Keratinocyte (primary cell): ENCODE measurements at regions not wholly inside any gene's neighbourhood (a gene's known extent, or its start where the extent isn't known, plus 50 kb on each side); places are given as distances from the start of the nearest gene placed in this dataset.

Experiments
- DNase-seq: peaks from one replicate; pipeline ENCODE4 v3.0.0-alpha.2; 2011; ENCODE audit warnings: low read depth, missing footprints, low spot score
- FAIRE-seq: peaks from 2 replicates; lab custom pipeline; 2011; peaks lifted over from hg19 to GRCh38; lab: Jason Lieb, UNC
- H2AFZ ChIP-seq: 2 replicates; pipeline ENCODE4 v1.6.0; 2012; ENCODE audit warnings: low read length, control low read depth, inconsistent platforms; ENCODE audit not compliant: control insufficient read depth
- H3K27ac ChIP-seq: 2 replicates; pipeline ENCODE4 v1.5.1; 2011; ENCODE audit warnings: low read length; ENCODE audit not compliant: control insufficient read depth, insufficient read depth
- H3K27me3 ChIP-seq: 3 replicates; pipeline ENCODE4 v1.6.0; 2011; ENCODE audit warnings: low read length; ENCODE audit not compliant: control insufficient read depth, insufficient read depth; ENCODE audit errors: extremely low read depth
- H3K36me3 ChIP-seq, 2 experiments: 2 replicates in 1 of 2; 3 replicates in 1 of 2; pipeline ENCODE4 v1.5.1; 2011; ENCODE audit warnings: low read length in 2 of 2, mild to moderate bottlenecking in 1 of 2; ENCODE audit not compliant: control insufficient read depth in 2 of 2, insufficient read depth in 2 of 2; ENCODE audit errors: extremely low read depth in 1 of 2
- H3K4me1 ChIP-seq: 3 replicates; pipeline ENCODE4 v1.5.1; 2011; ENCODE audit warnings: low read length; ENCODE audit not compliant: control insufficient read depth, insufficient read depth; ENCODE audit errors: extremely low read depth
- H3K4me2 ChIP-seq: 3 replicates; pipeline ENCODE4 v1.6.0; 2011; ENCODE audit warnings: low read depth, low read length; ENCODE audit not compliant: control insufficient read depth, insufficient read depth; ENCODE audit errors: extremely low read depth
- H3K4me3 ChIP-seq, 3 experiments: fragments of 200-600 bp in 1 of 3; sonication (generic) in 1 of 3; 2 replicates in 2 of 3; 3 replicates in 1 of 3; pipeline ENCODE4 v1.5.1; 2011 to 2016; ENCODE audit warnings: low read length in 3 of 3, mild to moderate bottlenecking in 3 of 3, control low read depth in 2 of 3, inconsistent platforms in 1 of 3, low read depth in 1 of 3, mixed read lengths in 1 of 3, mixed run types in 1 of 3, moderate library complexity in 1 of 3; ENCODE audit not compliant: control insufficient read depth in 2 of 3, insufficient read depth in 2 of 3; ENCODE audit errors: extremely low read depth in 1 of 3
- H3K79me2 ChIP-seq: 2 replicates; pipeline ENCODE4 v1.6.0; 2012; ENCODE audit warnings: low read length; ENCODE audit not compliant: control insufficient read depth, insufficient read depth
- H3K9ac ChIP-seq: 3 replicates; pipeline ENCODE4 v1.6.0; 2011; ENCODE audit warnings: low read length; ENCODE audit not compliant: control insufficient read depth, insufficient read depth; ENCODE audit errors: extremely low read depth
- H3K9me1 ChIP-seq: 3 replicates; pipeline ENCODE4 v1.6.0; 2011; ENCODE audit warnings: low read length; ENCODE audit not compliant: control insufficient read depth, insufficient read depth; ENCODE audit errors: extremely low read depth
- H3K9me3 ChIP-seq: 2 replicates; pipeline ENCODE4 v1.5.1; 2012; ENCODE audit warnings: low read depth, low read length; ENCODE audit not compliant: control insufficient read depth
- H4K20me1 ChIP-seq: 3 replicates; pipeline ENCODE4 v1.6.0; 2011; ENCODE audit warnings: low read length; ENCODE audit not compliant: control insufficient read depth, insufficient read depth; ENCODE audit errors: extremely low read depth
- EZH2 ChIP-seq: IDR thresholded peaks from one replicate; pipeline ENCODE4 v1.6.1; 2012; ENCODE audit warnings: inconsistent platforms, mild to moderate bottlenecking, low read length, moderate library complexity
- dilution Hi-C: fragments of 300-500 bp; cut with MboI; formaldehyde crosslinking; loops from one replicate; pipeline ENCODE4 v1.7.0; 2020; ENCODE audit warnings: low sequenced_read_pairs; ENCODE audit not compliant: extremely low pct_ligation_motif_present
- TF ChIP-seq, protein P1 (sequence below), 3 experiments: IDR thresholded peaks in 1 of 3; conservative IDR thresholded peaks in 1 of 3; optimal IDR thresholded peaks in 1 of 3; 2 replicates in 2 of 3; 3 replicates in 1 of 3; pipeline versions ENCODE3 to v1.5.1; 2011; ENCODE audit warnings: low read length in 3 of 3, mild to moderate bottlenecking in 3 of 3, moderate library complexity in 2 of 3, control low read depth in 1 of 3, inconsistent platforms in 1 of 3; ENCODE audit not compliant: insufficient read depth in 2 of 3; ENCODE audit errors: extremely low read depth in 1 of 3

DNA sequence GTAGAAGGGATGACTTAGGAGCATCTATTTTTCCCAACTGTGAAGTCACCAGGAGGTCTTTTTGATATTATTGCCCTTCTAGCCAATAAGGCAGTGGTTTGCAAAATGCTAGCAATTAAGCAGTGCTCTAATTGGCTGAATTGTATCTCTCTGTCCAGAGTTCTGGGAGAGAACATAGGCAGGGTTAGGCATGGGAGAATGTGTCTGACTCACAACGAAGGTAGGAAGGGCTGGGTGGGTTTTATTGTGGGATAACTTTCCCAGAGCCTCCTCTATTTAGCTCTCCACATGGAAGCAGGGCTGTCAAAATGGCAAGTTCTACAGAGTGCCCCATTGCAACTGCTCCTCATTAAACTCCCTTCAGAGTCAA is 415.9 kb upstream of the CADM1 start:
- no peaks in the 10 kb centered on the region for H3K9me3 ChIP-seq
- FAIRE-seq (no peak), DNase-seq (no peak)
- TF ChIP-seq EZH2: no peak
- H3K4me2 ChIP-seq: no peak overlapping the region
- no peaks in the 10 kb centered on the region for H3K36me3 ChIP-seq
- H2AFZ ChIP-seq: no peak overlapping the region
- H3K9ac ChIP-seq: no peak overlapping the region
- H3K4me1 ChIP-seq: no peaks in the 10 kb centered on the region
- no peaks in the 10 kb centered on the region for H3K9me1 ChIP-seq
- no peak overlapping the region for H3K4me3 ChIP-seq
- no peak overlapping the region for H3K27ac ChIP-seq
- H3K79me2 ChIP-seq: no peaks in the 10 kb centered on the region
- no peaks in the 10 kb centered on the region for H3K27me3 ChIP-seq
- no peaks in the 10 kb centered on the region for H4K20me1 ChIP-seq
- dilution Hi-C loops: no loop called here

DNA sequence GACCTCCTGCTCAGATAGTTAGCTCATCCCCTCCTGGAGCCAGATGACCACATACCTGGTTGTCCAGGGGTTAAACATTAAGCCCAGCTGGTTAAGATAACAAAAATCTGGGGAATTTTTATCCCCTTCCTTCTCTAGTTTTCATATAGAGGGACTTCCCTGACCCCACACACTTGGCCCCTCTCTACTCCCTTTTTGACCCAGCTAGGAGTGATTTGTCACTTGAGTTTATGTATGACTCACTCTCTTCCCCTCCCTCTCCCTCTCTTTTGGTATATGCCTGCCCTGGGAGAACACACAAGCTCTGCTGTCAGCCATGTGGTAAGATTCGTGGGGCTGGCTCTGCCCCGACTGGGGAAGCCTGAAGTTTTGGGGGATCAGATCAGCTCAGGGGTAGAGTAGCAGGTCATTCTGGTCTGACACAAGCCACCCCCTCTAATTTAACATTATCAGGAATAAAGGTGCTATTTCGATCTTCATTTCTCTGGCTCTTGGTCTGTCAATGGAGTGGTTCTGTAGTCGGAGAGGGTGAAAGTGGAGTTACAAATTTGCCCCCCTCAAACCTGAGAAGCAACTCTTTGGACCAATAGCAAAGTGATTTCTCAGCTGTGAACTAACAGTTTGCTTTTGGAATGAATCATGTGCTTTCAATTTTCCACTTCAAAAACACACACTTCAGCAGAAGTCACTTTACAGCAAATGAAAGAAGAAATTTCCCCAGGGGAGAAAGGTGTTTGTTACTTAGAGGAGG is 415.3 kb upstream of the CADM1 start:
- H3K4me2 ChIP-seq: no peak overlapping the region
- FAIRE-seq: no peak
- H3K9me3 ChIP-seq: no peaks in the 10 kb centered on the region
- dilution Hi-C loops: no loop called here
- no peaks in the 10 kb centered on the region for H3K4me1 ChIP-seq
- no peak overlapping the region for H3K4me3 ChIP-seq
- no peak overlapping the region for H3K27ac ChIP-seq
- H3K9me1 ChIP-seq: no peaks in the 10 kb centered on the region
- H3K9ac ChIP-seq: no peak overlapping the region
- no peak overlapping the region for H2AFZ ChIP-seq
- H3K27me3 ChIP-seq: no peaks in the 10 kb centered on the region
- no peak for DNase-seq
- no peaks in the 10 kb centered on the region for H3K79me2 ChIP-seq
- no peak for TF ChIP-seq EZH2
- TF ChIP-seq, protein P1, sequence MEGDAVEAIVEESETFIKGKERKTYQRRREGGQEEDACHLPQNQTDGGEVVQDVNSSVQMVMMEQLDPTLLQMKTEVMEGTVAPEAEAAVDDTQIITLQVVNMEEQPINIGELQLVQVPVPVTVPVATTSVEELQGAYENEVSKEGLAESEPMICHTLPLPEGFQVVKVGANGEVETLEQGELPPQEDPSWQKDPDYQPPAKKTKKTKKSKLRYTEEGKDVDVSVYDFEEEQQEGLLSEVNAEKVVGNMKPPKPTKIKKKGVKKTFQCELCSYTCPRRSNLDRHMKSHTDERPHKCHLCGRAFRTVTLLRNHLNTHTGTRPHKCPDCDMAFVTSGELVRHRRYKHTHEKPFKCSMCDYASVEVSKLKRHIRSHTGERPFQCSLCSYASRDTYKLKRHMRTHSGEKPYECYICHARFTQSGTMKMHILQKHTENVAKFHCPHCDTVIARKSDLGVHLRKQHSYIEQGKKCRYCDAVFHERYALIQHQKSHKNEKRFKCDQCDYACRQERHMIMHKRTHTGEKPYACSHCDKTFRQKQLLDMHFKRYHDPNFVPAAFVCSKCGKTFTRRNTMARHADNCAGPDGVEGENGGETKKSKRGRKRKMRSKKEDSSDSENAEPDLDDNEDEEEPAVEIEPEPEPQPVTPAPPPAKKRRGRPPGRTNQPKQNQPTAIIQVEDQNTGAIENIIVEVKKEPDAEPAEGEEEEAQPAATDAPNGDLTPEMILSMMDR (optimal IDR thresholded peaks at IDR 0.05 in 1 of 3, IDR thresholded peaks at IDR 0.05 in 1 of 3, conservative IDR thresholded peaks at IDR 0.05 in 1 of 3; ENCODE audit: extremely low read depth in 1 of 3, insufficient read depth in 2 of 3, low read length in 3 of 3): no peak
- no peaks in the 10 kb centered on the region for H3K36me3 ChIP-seq
- no peaks in the 10 kb centered on the region for H4K20me1 ChIP-seq

DNA sequence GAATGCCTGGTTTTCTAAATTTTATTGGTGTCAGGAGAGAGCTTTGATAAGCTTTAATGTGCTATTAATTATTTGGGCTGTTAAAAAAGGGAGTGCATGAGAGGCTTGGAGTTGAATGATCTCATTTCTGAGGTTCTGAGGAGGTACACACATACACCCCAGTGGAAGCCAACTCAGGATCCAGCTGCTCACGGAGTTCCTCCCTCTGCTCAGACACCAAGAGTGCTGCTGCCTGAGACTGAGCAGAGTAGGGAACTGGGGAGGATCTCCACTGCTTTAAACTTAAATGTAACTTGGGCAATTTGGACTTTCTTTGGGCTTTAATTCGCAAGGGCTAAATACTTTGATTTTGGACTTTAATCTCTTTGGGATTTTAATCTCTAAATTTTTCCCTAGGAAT is 414.4 kb upstream of the CADM1 start:
- Histone ChIP-seq H3K4me2 (no peak overlapping the region), H3K27me3 (no peaks in the 10 kb centered on the region)
- dilution Hi-C loops: no loop called here

More for the DNA sequence above, 414.4 kb upstream of the CADM1 start:
- DNase-seq: no peak
- Histone ChIP-seq H3K4me3 (no peak overlapping the region), H2AFZ (no peak overlapping the region), H3K79me2 (no peaks in the 10 kb centered on the region), H3K9me3 (no peaks in the 10 kb centered on the region), H3K4me1 (no peaks in the 10 kb centered on the region), H4K20me1 (no peaks in the 10 kb centered on the region), H3K9me1 (no peaks in the 10 kb centered on the region), H3K9ac (no peak overlapping the region), H3K27ac (no peak overlapping the region), H3K36me3 (no peaks in the 10 kb centered on the region)
- TF ChIP-seq, protein P1 (optimal IDR thresholded peaks at IDR 0.05 in 1 of 3, IDR thresholded peaks at IDR 0.05 in 1 of 3, conservative IDR thresholded peaks at IDR 0.05 in 1 of 3; ENCODE audit: extremely low read depth in 1 of 3, insufficient read depth in 2 of 3, low read length in 3 of 3): no peak
- TF ChIP-seq EZH2: no peak
- FAIRE-seq: no peak
